HepG2 (cell line): ENCODE measurements at regions not wholly inside any gene's neighbourhood (a gene's known extent, or its start where the extent isn't known, plus 50 kb on each side); places are given as distances from the start of the nearest gene placed in this dataset.

Experiments
- ATAC-seq: fragments of 200-7000 bp; cut with Tn5 transposase; 3 replicates; pipeline ENCODE4 v1.9.1; 2020; ENCODE audit warnings: mild to moderate bottlenecking, moderate library complexity
- BruUV-seq: library from RNA; stranded (reverse); fragments of 400-500 nt; replicated peaks from 2 replicates; lab custom pipeline; 2021; lab: Mats Ljungman, UMichigan
- CTCF ChIA-PET: fragments of 300-600 bp; formaldehyde crosslinking; extraction: SDS; loops from one replicate; lab custom pipeline; 2021; ENCODE audit warnings: low total read pairs, inconsistent platforms, low intra/inter-chr PET ratio; lab: Yijun Ruan, JAX
- POLR2A ChIA-PET: fragments of 350-600 bp; sonication (Branson Sonifier 250); formaldehyde crosslinking; loops from one replicate; lab custom pipeline; 2020; ENCODE audit warnings: antibody characterized with exemption, inconsistent platforms; lab: Yijun Ruan, JAX
- DNase-seq: peaks from one replicate; pipeline ENCODE4 v3.0.0-alpha.2; 2015; ENCODE audit warnings: low spot score
- FAIRE-seq: peaks from 3 replicates; lab custom pipeline; 2011; peaks lifted over from hg19 to GRCh38; lab: Jason Lieb, UNC
- H2AFZ ChIP-seq: one replicate; pipeline ENCODE4 v1.6.1; 2011; ENCODE audit warnings: low read length, inconsistent platforms
- H3K27ac ChIP-seq: fragments of 300-600 bp; 3 replicates; pipeline ENCODE4 v1.8.0; 2011; ENCODE audit warnings: mixed run types, mild to moderate bottlenecking, mixed read lengths, low read length, inconsistent platforms; ENCODE audit not compliant: insufficient read depth; ENCODE audit errors: extremely low read length
- H3K27me3 ChIP-seq, 2 experiments: fragments of 200-600 bp in 1 of 2; 2 replicates in 1 of 2; 3 replicates in 1 of 2; pipeline versions ENCODE4 v1.6.0 to v1.8.0; 2011; ENCODE audit warnings: low read length in 2 of 2, mild to moderate bottlenecking in 2 of 2, moderate library complexity in 2 of 2, inconsistent platforms in 1 of 2; ENCODE audit not compliant: insufficient read depth in 2 of 2, control insufficient read depth in 1 of 2
- H3K36me3 ChIP-seq, 2 experiments: fragments of 200-600 bp in 1 of 2; replicated peaks in 1 of 2; 2 replicates in 1 of 2; 3 replicates in 1 of 2; pipeline versions ENCODE4 v1.5.1 to v1.8.0; 2011; ENCODE audit warnings: low read length in 2 of 2, inconsistent platforms in 1 of 2; ENCODE audit not compliant: insufficient read depth in 2 of 2, control insufficient read depth in 1 of 2
- H3K4me1 ChIP-seq: 2 replicates; pipeline ENCODE4 v1.5.1; 2012; ENCODE audit warnings: low read length, inconsistent platforms; ENCODE audit not compliant: insufficient read depth
- H3K4me2 ChIP-seq: 2 replicates; pipeline ENCODE4 v1.6.0; 2011; ENCODE audit warnings: low read depth, low read length, inconsistent platforms
- H3K4me3 ChIP-seq, 3 experiments: fragments of 200-600 bp in 1 of 3; sonication (generic), shearing (Covaris generic) in 1 of 3; replicated peaks in 1 of 3; 2 replicates each; pipeline ENCODE4 v1.5.1; 2011 to 2016; ENCODE audit warnings: low read length in 3 of 3, inconsistent platforms in 2 of 3, low read depth in 2 of 3, mild to moderate bottlenecking in 2 of 3, control low read depth in 1 of 3, mixed read lengths in 1 of 3; ENCODE audit not compliant: insufficient read depth in 1 of 3
- H3K79me2 ChIP-seq: one replicate; pipeline ENCODE4 v1.6.1; 2011; ENCODE audit warnings: low read length, inconsistent platforms; ENCODE audit not compliant: insufficient read depth
- H3K9ac ChIP-seq: 2 replicates; pipeline ENCODE4 v1.6.0; 2011; ENCODE audit warnings: mild to moderate bottlenecking, low read depth, low read length, inconsistent platforms; ENCODE audit not compliant: insufficient read depth
- H3K9me3 ChIP-seq: 2 replicates; pipeline ENCODE4 v1.5.1; 2012; ENCODE audit warnings: mild to moderate bottlenecking, low read length
- H4K20me1 ChIP-seq: 2 replicates; pipeline ENCODE4 v1.6.0; 2011; ENCODE audit warnings: inconsistent platforms, mild to moderate bottlenecking, low read length, moderate library complexity; ENCODE audit not compliant: insufficient read depth
- EZH2 ChIP-seq: conservative IDR thresholded peaks from 2 replicates; pipeline ENCODE4 v1.6.1; 2012; ENCODE audit warnings: mild to moderate bottlenecking, low read depth, low read length, moderate library complexity
- FUBP1 ChIP-seq: sonication (generic); formaldehyde crosslinking; IDR thresholded peaks from 2 replicates; pipeline ENCODE4 v1.5.1; 2020; ENCODE audit warnings: missing genetic modification reagents, mild to moderate bottlenecking, borderline replicate concordance
- IKZF1 ChIP-seq: fragments of 450-650 bp; IDR thresholded peaks from 2 replicates; pipeline ENCODE4 v1.7.1; 2016
- ZBTB46 ChIP-seq: sonication (generic); formaldehyde crosslinking; IDR thresholded peaks from 2 replicates; pipeline ENCODE4 v1.4.0; 2020; ENCODE audit warnings: mild to moderate bottlenecking, missing genetic modification reagents, borderline replicate concordance
- ZFP36 ChIP-seq: fragments of 150-350 bp; IDR thresholded peaks from 2 replicates; pipeline ENCODE4 v1.6.1; 2018; ENCODE audit warnings: borderline replicate concordance, low read length, low read depth; ENCODE audit not compliant: partially characterized antibody
- ZNF282 ChIP-seq: fragments of 450-650 bp; IDR thresholded peaks from 2 replicates; pipeline ENCODE4 v1.6.1; 2018; ENCODE audit not compliant: partially characterized antibody
- ZNF30 ChIP-seq: sonication (generic); formaldehyde crosslinking; IDR thresholded peaks from 2 replicates; pipeline ENCODE4 v1.5.0; 2020; ENCODE audit warnings: mild to moderate bottlenecking, missing genetic modification reagents
- ZNF629 ChIP-seq: sonication (generic); formaldehyde crosslinking; conservative IDR thresholded peaks from 2 replicates; pipeline ENCODE4 v1.5.0; 2020; ENCODE audit warnings: missing genetic modification reagents
- ZSCAN5A ChIP-seq: sonication (generic); formaldehyde crosslinking; IDR thresholded peaks from 2 replicates; pipeline ENCODE4 v1.8.0; 2022; ENCODE audit warnings: mild to moderate bottlenecking, missing genetic modification reagents, borderline replicate concordance
- WGBS: methylation state at CpG from one replicate; pipeline ENCODE4 v1.1.6; 2017; ENCODE audit warnings: low lambda C conversion rate; 5-methylcytosine and 5-hydroxymethylcytosine counted together
- in situ Hi-C: cut with HindIII; loops from 2 replicates; pipeline ENCODE4 v1.10.0; 2017; ENCODE audit warnings: low pct_unique_long_range_greater_than_20kb; ENCODE audit not compliant: extremely low pct_ligation_motif_present
- intact Hi-C: fragments of 100-400 bp; cut with micrococcal nuclease; formaldehyde crosslinking; loops from one replicate; pipeline ENCODE4 v1.10.0; 2022; ENCODE audit not compliant: unreplicated experiment
- TF ChIP-seq, protein P1 (sequence below): sonication (generic); formaldehyde crosslinking; IDR thresholded peaks from 2 replicates; pipeline ENCODE4 v1.4.0; 2020; ENCODE audit warnings: missing genetic modification reagents; ENCODE audit errors: not compliant biosample characterization

DNA sequence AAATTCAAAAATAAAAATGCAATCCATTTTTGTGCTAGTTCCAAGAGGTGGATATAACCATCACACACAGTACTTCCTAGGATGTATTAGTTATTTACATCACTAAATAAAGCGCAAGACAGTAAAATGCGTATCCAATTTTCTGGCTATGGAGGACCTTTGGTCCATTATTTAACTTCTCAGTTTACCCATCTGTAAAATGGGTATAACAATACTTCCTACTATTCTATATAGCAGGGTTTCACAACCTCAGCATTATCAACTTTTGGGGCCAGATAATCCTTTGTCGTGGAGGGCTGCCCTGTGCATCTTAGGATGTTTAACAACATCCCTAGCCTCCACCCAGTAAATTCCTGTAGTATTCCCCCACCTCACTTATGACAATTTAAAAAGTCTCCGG, 275.1 kb upstream of the PKDCC start:
- in situ Hi-C loops: no loop called here
- POLR2A ChIA-PET: no interaction called here
- WGBS: 55% methylated on average over 4 of the region's 4 CpGs
- Histone ChIP-seq H3K27me3 (peaks cover 0 to 8% of the 10 kb centered on the region in 2 experiments; a peak in 1 of 5 replicates), H4K20me1 (no peaks in the 10 kb centered on the region), H3K4me2 (no peak overlapping the region), H2AFZ (no peak overlapping the region), H3K9ac (no peak overlapping the region), H3K36me3 (no peaks in the 10 kb centered on the region), H3K4me3 (no peak overlapping the region), H3K4me1 (no peaks in the 10 kb centered on the region), H3K27ac (no peak overlapping the region), H3K9me3 (no peaks in the 10 kb centered on the region), H3K79me2 (no peaks in the 10 kb centered on the region)
- DNase-seq: no peak
- CTCF ChIA-PET: no interaction called here
- TF ChIP-seq EZH2: no peak
- peak; percentile 63; the same call in 1 of the 2 replicates for TF ChIP-seq ZNF629 (CRISPR knock-in tag)
- TF ChIP-seq IKZF1: no peak
- TF ChIP-seq ZFP36: no peak
- TF ChIP-seq, protein P1, sequence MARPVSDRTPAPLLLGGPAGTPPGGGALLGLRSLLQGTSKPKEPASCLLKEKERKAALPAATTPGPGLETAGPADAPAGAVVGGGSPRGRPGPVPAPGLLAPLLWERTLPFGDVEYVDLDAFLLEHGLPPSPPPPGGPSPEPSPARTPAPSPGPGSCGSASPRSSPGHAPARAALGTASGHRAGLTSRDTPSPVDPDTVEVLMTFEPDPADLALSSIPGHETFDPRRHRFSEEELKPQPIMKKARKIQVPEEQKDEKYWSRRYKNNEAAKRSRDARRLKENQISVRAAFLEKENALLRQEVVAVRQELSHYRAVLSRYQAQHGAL: no peak
- TF ChIP-seq ZSCAN5A (CRISPR knock-in tag): no peak
- FAIRE-seq: no peak
- ATAC-seq: no peak
- BruUV-seq: no TSS peak
- intact Hi-C loops: no loop called here

DNA sequence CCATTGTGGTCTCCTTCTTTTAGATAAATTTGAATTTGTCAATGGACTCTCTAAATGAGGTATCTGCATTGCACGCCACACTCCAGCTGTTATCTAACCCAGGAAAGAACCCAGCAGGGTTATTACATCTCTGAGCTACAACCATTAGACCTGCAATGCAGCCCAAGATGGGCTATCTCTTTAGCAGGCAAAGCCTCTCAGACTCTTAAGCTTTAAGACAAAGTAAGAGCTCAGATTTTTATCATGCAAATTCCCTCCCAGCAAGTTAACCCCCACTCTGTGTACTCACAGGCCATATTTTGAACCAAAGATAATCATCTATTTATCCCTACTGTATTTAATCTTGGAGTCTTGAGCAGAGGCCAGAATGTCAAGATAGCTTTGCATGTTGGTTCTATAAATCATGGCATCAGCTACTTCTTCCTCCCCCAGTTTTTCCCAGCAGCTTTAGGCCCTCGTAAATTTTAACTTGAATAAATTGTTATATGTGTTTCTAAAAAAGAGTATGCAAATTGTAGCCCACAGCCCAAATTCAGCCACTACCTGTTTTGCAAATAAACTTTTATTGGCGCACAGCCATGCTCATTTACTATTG, 273.7 kb upstream of the PKDCC start:
- no peaks in the 10 kb centered on the region for H4K20me1 ChIP-seq
- no peaks in the 10 kb centered on the region for H3K9me3 ChIP-seq
- no peak overlapping the region for H3K9ac ChIP-seq
- ATAC-seq (no peak), FAIRE-seq (no peak), DNase-seq (no peak)
- 34% methylated on average over 3 of the region's 3 CpGs for WGBS
- H2AFZ ChIP-seq: no peak overlapping the region
- H3K4me2 ChIP-seq: no peak overlapping the region
- CTCF ChIA-PET: no interaction called here
- POLR2A ChIA-PET: no interaction called here
- BruUV-seq: no TSS peak
- H3K4me1 ChIP-seq: no peaks in the 10 kb centered on the region
- intact Hi-C loops (no loop called here), in situ Hi-C loops (no loop called here)
- no peaks in the 10 kb centered on the region for H3K36me3 ChIP-seq
- H3K27ac ChIP-seq: no peak overlapping the region
- H3K4me3 ChIP-seq: no peak overlapping the region
- H3K79me2 ChIP-seq: no peaks in the 10 kb centered on the region
- peaks cover 0 to 8% of the 10 kb centered on the region in 2 experiments; a peak in 1 of 5 replicates for H3K27me3 ChIP-seq
- TF ChIP-seq ZNF282: no peak
- TF ChIP-seq ZBTB46 (CRISPR knock-in tag): no peak
- TF ChIP-seq FUBP1 (CRISPR knock-in tag): no peak
- no peak for TF ChIP-seq ZNF30
